22Rv1 (cell line): ENCODE measurements at regions not wholly inside any gene's neighbourhood (a gene's known extent, or its start where the extent isn't known, plus 50 kb on each side); places are given as distances from the start of the nearest gene placed in this dataset.

Experiments used
- ZFX ChIP-seq: fragments of 450-650 bp; IDR thresholded peaks from 2 replicates; pipeline ENCODE4 v1.6.1; 2017; ENCODE audit warnings: antibody characterized with exemption, borderline replicate concordance
- TF ChIP-seq, protein P1 (sequence below): fragments of 450-650 bp; IDR thresholded peaks from 2 replicates; pipeline ENCODE4 v1.5.1; 2017; ENCODE audit warnings: mild to moderate bottlenecking

DNA sequence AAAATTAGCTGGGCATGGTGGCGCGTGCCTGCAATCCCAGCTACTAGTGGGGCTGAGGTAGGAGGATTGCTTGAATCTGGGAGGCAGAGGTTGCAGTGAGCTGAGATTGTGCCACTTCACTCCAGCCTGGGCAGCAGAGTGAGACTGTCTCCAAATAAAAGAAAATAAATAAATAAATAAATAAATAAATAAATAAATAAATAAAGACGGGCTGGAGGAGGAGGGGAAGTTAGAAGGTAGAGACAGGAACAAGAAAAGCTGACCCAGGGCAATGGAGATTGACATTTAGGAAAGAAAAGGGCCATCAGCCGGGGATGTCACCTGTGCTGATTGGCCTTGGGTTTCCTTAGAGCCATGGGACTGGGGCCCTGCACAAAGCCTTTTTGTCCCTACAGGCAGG lies 153.7 kb upstream of the IGSF21 start:
- TF ChIP-seq, protein P1, sequence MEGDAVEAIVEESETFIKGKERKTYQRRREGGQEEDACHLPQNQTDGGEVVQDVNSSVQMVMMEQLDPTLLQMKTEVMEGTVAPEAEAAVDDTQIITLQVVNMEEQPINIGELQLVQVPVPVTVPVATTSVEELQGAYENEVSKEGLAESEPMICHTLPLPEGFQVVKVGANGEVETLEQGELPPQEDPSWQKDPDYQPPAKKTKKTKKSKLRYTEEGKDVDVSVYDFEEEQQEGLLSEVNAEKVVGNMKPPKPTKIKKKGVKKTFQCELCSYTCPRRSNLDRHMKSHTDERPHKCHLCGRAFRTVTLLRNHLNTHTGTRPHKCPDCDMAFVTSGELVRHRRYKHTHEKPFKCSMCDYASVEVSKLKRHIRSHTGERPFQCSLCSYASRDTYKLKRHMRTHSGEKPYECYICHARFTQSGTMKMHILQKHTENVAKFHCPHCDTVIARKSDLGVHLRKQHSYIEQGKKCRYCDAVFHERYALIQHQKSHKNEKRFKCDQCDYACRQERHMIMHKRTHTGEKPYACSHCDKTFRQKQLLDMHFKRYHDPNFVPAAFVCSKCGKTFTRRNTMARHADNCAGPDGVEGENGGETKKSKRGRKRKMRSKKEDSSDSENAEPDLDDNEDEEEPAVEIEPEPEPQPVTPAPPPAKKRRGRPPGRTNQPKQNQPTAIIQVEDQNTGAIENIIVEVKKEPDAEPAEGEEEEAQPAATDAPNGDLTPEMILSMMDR: no peak
- TF ChIP-seq ZFX: no peak
